ENCODE measurements at regions not wholly inside any gene's neighbourhood (a gene's known extent, or its start where the extent isn't known, plus 50 kb on each side); places are given as distances from the start of the nearest gene placed in this dataset.

- no peak overlapping the region for H3K9ac ChIP-seq (ENCODE audit: low read depth, low read length)
- H3K27me3 ChIP-seq (ENCODE audit: insufficient read depth, low read length, poor library complexity): peaks cover 2% of the 10 kb centered on the region
- H3K36me3 ChIP-seq (ENCODE audit: insufficient read depth, low read length): no peaks in the 10 kb centered on the region
- H3K4me3 ChIP-seq (ENCODE audit: low read depth in 1 of 2, low read length in 2 of 2): no peak overlapping the region
- H3K4me2 ChIP-seq (ENCODE audit: insufficient read depth, low read length): no peak overlapping the region
- H3K79me2 ChIP-seq (ENCODE audit: insufficient read depth, low read length): no peaks in the 10 kb centered on the region
- no peaks in the 10 kb centered on the region for H3K4me1 ChIP-seq (ENCODE audit: insufficient read depth, low read length)
- H3K9me3 ChIP-seq (ENCODE audit: insufficient read depth, low read length, severe bottlenecking): no peaks in the 10 kb centered on the region
- H4K20me1 ChIP-seq (ENCODE audit: insufficient read depth, low read length): no peaks in the 10 kb centered on the region
- DNase-seq: no peak
- no peak for ATAC-seq (ENCODE audit: insufficient read depth, low read depth)
- H3K27ac ChIP-seq (ENCODE audit: low read length): no peak overlapping the region
- H2AFZ ChIP-seq (ENCODE audit: low read depth, low read length): no peak overlapping the region
- no peak for TF ChIP-seq EZH2 (IDR thresholded peaks at IDR 0.05; ENCODE audit: borderline replicate concordance, low read depth, low read length, severe bottlenecking)
Observed at GRCh38 chr18:76620321-76621170, 125.5 kb upstream of the ZNF516 start.

DNA sequence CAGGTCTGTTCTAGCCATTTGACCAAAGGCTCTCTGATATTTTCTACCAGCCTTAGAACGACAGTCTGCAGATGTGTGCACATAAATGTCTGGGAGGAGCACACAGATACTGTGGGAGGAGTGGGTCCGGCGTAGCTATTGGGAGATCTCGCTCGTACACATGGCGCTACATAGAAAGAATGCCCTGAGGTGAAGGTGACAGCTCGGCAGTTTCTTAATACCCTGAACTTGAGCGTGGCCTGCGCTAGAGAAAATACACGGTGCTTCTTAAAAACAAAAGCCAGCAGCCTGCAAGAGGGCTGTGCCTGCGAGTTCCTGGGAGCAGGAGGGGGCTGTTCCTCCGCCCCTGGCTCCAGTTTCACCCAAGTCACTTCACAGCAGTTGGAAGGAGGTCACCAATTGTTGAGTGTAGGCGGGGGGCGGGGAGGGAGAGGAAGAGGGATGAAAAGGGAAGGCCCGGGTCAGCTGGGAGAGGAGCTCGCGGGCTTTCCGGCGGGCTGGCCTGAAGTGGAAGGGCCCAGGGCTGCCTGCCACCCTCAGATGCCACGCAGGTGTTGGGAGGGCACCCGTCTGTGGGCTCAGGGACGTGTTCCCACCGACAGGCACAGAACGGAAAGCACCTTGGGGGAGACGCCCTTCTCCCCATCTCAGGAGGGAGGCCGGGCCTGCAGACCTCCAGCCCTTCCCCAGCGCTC is 124.7 kb upstream of the ZNF516 start:
- DNase-seq (no peak), ATAC-seq (ENCODE audit: insufficient read depth, low read depth) (no peak)
- H3K36me3 ChIP-seq (ENCODE audit: insufficient read depth, low read length): no peaks in the 10 kb centered on the region
- H3K4me2 ChIP-seq (ENCODE audit: insufficient read depth, low read length): no peak overlapping the region
- peaks cover 2% of the 10 kb centered on the region for H3K27me3 ChIP-seq (ENCODE audit: insufficient read depth, low read length, poor library complexity)
- no peak overlapping the region for H3K4me3 ChIP-seq (ENCODE audit: low read depth in 1 of 2, low read length in 2 of 2)
- no peaks in the 10 kb centered on the region for H3K9me3 ChIP-seq (ENCODE audit: insufficient read depth, low read length, severe bottlenecking)
- no peaks in the 10 kb centered on the region for H3K79me2 ChIP-seq (ENCODE audit: insufficient read depth, low read length)
- no peaks in the 10 kb centered on the region for H4K20me1 ChIP-seq (ENCODE audit: insufficient read depth, low read length)
- no peak overlapping the region for H3K27ac ChIP-seq (ENCODE audit: low read length)
- H3K9ac ChIP-seq (ENCODE audit: low read depth, low read length): no peak overlapping the region
- H3K4me1 ChIP-seq (ENCODE audit: insufficient read depth, low read length): no peaks in the 10 kb centered on the region
- TF ChIP-seq CTCF (IDR thresholded peaks at IDR 0.05; ENCODE audit: borderline replicate concordance, extremely low read depth, low read length, poor library complexity, severe bottlenecking) (no peak), EZH2 (IDR thresholded peaks at IDR 0.05; ENCODE audit: borderline replicate concordance, low read depth, low read length, severe bottlenecking) (no peak)
- H2AFZ ChIP-seq (ENCODE audit: low read depth, low read length): no peak overlapping the region

GRCh38 chr18:76619261-76619620 is 124.2 kb upstream of the ZNF516 start:
- H2AFZ ChIP-seq (ENCODE audit: low read depth, low read length): no peak overlapping the region
- no peaks in the 10 kb centered on the region for H3K9me3 ChIP-seq (ENCODE audit: insufficient read depth, low read length, severe bottlenecking)
- H3K27ac ChIP-seq (ENCODE audit: low read length): no peak overlapping the region
- no peak overlapping the region for H3K9ac ChIP-seq (ENCODE audit: low read depth, low read length)
- H3K79me2 ChIP-seq (ENCODE audit: insufficient read depth, low read length): no peaks in the 10 kb centered on the region
- H3K4me3 ChIP-seq (ENCODE audit: low read depth in 1 of 2, low read length in 2 of 2): no peak overlapping the region
- no peaks in the 10 kb centered on the region for H4K20me1 ChIP-seq (ENCODE audit: insufficient read depth, low read length)
- TF ChIP-seq CTCF (IDR thresholded peaks at IDR 0.05; ENCODE audit: borderline replicate concordance, extremely low read depth, low read length, poor library complexity, severe bottlenecking) (no peak), EZH2 (IDR thresholded peaks at IDR 0.05; ENCODE audit: borderline replicate concordance, low read depth, low read length, severe bottlenecking) (no peak)
- no peak for ATAC-seq (ENCODE audit: insufficient read depth, low read depth)
- DNase-seq: no peak
- no peaks in the 10 kb centered on the region for H3K36me3 ChIP-seq (ENCODE audit: insufficient read depth, low read length)
- H3K4me2 ChIP-seq (ENCODE audit: insufficient read depth, low read length): no peak overlapping the region
- peaks cover 2% of the 10 kb centered on the region for H3K27me3 ChIP-seq (ENCODE audit: insufficient read depth, low read length, poor library complexity)
- no peaks in the 10 kb centered on the region for H3K4me1 ChIP-seq (ENCODE audit: insufficient read depth, low read length)

GRCh38 chr18:76618721-76619120 is 123.7 kb upstream of the ZNF516 start:
- no peak for TF ChIP-seq CTCF (IDR thresholded peaks at IDR 0.05; ENCODE audit: borderline replicate concordance, extremely low read depth, low read length, poor library complexity, severe bottlenecking)
- no peak for TF ChIP-seq EZH2 (IDR thresholded peaks at IDR 0.05; ENCODE audit: borderline replicate concordance, low read depth, low read length, severe bottlenecking)
- no peak overlapping the region for H3K4me3 ChIP-seq (ENCODE audit: low read depth in 1 of 2, low read length in 2 of 2)
- DNase-seq (no peak), ATAC-seq (ENCODE audit: insufficient read depth, low read depth) (no peak)
- H3K4me2 ChIP-seq (ENCODE audit: insufficient read depth, low read length): no peak overlapping the region
- H4K20me1 ChIP-seq (ENCODE audit: insufficient read depth, low read length): no peaks in the 10 kb centered on the region
- no peaks in the 10 kb centered on the region for H3K36me3 ChIP-seq (ENCODE audit: insufficient read depth, low read length)
- no peak overlapping the region for H3K27ac ChIP-seq (ENCODE audit: low read length)
- no peak overlapping the region for H2AFZ ChIP-seq (ENCODE audit: low read depth, low read length)
- no peak overlapping the region for H3K9ac ChIP-seq (ENCODE audit: low read depth, low read length)
- peaks cover 2% of the 10 kb centered on the region for H3K27me3 ChIP-seq (ENCODE audit: insufficient read depth, low read length, poor library complexity)
- H3K79me2 ChIP-seq (ENCODE audit: insufficient read depth, low read length): no peaks in the 10 kb centered on the region
- H3K4me1 ChIP-seq (ENCODE audit: insufficient read depth, low read length): no peaks in the 10 kb centered on the region
- no peaks in the 10 kb centered on the region for H3K9me3 ChIP-seq (ENCODE audit: insufficient read depth, low read length, severe bottlenecking)

All from DND-41 (cell line).